Gastrocnemius medialis (tissue), 4 donors: ENCODE measurements at regions not wholly inside any gene's neighbourhood (a gene's known extent, or its start where the extent isn't known, plus 50 kb on each side); places are given as distances from the start of the nearest gene placed in this dataset.

Source experiments
- POLR2A ChIP-seq, 2 donors: fragments of 450-650 bp; IDR thresholded peaks; one replicate each; pipeline ENCODE4 v1.6.1; 2017; ENCODE audit warnings: antibody characterized with exemption in 2 of 2, mild to moderate bottlenecking in 2 of 2, moderate library complexity in 2 of 2
- TF ChIP-seq, protein P1 (sequence below), 5 experiments: fragments of 450-650 bp in 3 of 5; fragments of 200-600 bp in 2 of 5; sonication (generic) in 2 of 5; IDR thresholded peaks in 4 of 5; conservative IDR thresholded peaks in 1 of 5; 1 replicate in 4 of 5; 2 replicates in 1 of 5; pipeline ENCODE4 v1.5.1; 2016 to 2019; ENCODE audit warnings: antibody characterized with exemption in 5 of 5, mild to moderate bottlenecking in 3 of 5, moderate library complexity in 3 of 5

DNA sequence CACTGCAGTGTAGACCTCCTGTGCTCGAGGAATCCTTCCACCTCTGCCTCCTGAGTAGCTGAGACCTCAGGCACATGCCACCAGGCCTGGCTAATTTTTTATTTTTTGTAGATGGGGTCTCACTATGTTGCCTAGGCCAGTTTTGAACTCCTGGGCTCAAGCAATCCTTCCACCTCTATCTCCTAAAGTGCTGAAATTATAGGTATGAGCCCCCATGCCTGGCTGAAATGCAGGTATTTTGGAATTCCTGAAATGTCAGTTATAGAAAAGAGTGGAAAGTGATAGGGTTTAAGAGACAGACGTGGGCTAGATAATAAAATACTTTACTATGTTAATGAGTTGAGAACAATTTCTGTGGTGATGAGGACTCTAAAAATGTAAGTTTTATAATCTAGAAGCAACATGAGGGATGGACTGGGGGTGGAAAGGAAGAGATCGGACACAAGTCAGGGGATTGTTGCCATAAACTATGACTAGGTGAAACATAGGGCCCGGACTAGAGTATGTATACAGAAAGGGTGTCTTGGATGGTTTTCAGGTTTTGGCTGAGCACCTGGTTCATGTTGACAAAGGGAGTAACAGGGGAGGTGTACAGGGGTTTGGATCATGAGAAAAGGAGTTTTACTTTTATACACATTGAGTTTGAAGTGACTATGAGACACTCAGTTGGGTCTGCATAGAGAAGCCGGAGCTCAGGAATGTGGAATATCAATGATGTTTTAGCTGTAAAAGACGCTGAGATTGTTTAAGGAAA lies 165.6 kb upstream of the STARD13 start:
- TF ChIP-seq, protein P1, sequence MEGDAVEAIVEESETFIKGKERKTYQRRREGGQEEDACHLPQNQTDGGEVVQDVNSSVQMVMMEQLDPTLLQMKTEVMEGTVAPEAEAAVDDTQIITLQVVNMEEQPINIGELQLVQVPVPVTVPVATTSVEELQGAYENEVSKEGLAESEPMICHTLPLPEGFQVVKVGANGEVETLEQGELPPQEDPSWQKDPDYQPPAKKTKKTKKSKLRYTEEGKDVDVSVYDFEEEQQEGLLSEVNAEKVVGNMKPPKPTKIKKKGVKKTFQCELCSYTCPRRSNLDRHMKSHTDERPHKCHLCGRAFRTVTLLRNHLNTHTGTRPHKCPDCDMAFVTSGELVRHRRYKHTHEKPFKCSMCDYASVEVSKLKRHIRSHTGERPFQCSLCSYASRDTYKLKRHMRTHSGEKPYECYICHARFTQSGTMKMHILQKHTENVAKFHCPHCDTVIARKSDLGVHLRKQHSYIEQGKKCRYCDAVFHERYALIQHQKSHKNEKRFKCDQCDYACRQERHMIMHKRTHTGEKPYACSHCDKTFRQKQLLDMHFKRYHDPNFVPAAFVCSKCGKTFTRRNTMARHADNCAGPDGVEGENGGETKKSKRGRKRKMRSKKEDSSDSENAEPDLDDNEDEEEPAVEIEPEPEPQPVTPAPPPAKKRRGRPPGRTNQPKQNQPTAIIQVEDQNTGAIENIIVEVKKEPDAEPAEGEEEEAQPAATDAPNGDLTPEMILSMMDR (IDR thresholded peaks at IDR 0.05 in 4 of 5, conservative IDR thresholded peaks at IDR 0.05 in 1 of 5) = no peak
- no peak for TF ChIP-seq POLR2A (IDR thresholded peaks at IDR 0.05)
